ENCODE measurements at regions not wholly inside any gene's neighbourhood (a gene's known extent, or its start where the extent isn't known, plus 50 kb on each side); places are given as distances from the start of the nearest gene placed in this dataset.

- no peak for DNase-seq (ENCODE audit: low read depth in 2 of 2)
These were observed 792.8 kb downstream of the ADGRL2 start for GRCh38 chr1:82593561-82593960.

GRCh38 chr1:82589588-82589987, 788.9 kb downstream of the ADGRL2 start:
- no peak for DNase-seq (ENCODE audit: low read depth in 2 of 2)

- no peak for DNase-seq (ENCODE audit: low read depth in 2 of 2)
These were observed 786.6 kb downstream of the ADGRL2 start for GRCh38 chr1:82587371-82587770.

GRCh38 chr1:82586473-82586872, 785.7 kb downstream of the ADGRL2 start:
- DNase-seq (ENCODE audit: low read depth in 2 of 2), result no peak

- no peak for DNase-seq (ENCODE audit: low read depth in 2 of 2)
These were observed 781.6 kb downstream of the ADGRL2 start for GRCh38 chr1:82582347-82582746.

GRCh38 chr1:82578086-82578726, 777.5 kb downstream of the ADGRL2 start:
- DNase-seq (ENCODE audit: low read depth in 2 of 2), result no peak

GRCh38 chr1:82567348-82567747, 766.6 kb downstream of the ADGRL2 start:
- no peak for DNase-seq (ENCODE audit: low read depth in 2 of 2)

GRCh38 chr1:82565546-82565945, 764.8 kb downstream of the ADGRL2 start:
- DNase-seq (ENCODE audit: low read depth in 2 of 2), result no peak

- DNase-seq (ENCODE audit: low read depth in 2 of 2), result no peak
These were observed 764.4 kb downstream of the ADGRL2 start for GRCh38 chr1:82565146-82565545.

- DNase-seq (ENCODE audit: low read depth in 2 of 2), result no peak
These were observed 763.6 kb downstream of the ADGRL2 start for GRCh38 chr1:82564333-82564732.

- no peak for DNase-seq (ENCODE audit: low read depth in 2 of 2)
These were observed 761.7 kb downstream of the ADGRL2 start for GRCh38 chr1:82562448-82562847.

- DNase-seq (ENCODE audit: low read depth in 2 of 2), result no peak
These were observed 759.8 kb downstream of the ADGRL2 start for GRCh38 chr1:82560566-82560965.

- no peak for DNase-seq (ENCODE audit: low read depth in 2 of 2)
These were observed 754.8 kb downstream of the ADGRL2 start for GRCh38 chr1:82555501-82555900.

GRCh38 chr1:82549841-82550240, 749.1 kb downstream of the ADGRL2 start:
- no peak for DNase-seq (ENCODE audit: low read depth in 2 of 2)

- no peak for DNase-seq (ENCODE audit: low read depth in 2 of 2)
These were observed 742.0 kb downstream of the ADGRL2 start for GRCh38 chr1:82542766-82543165.

GRCh38 chr1:82542141-82542540, 741.4 kb downstream of the ADGRL2 start:
- DNase-seq (ENCODE audit: low read depth in 2 of 2), result no peak

GRCh38 chr1:82540006-82540405, 739.3 kb downstream of the ADGRL2 start:
- DNase-seq (ENCODE audit: low read depth in 2 of 2), result no peak

- no peak for DNase-seq (ENCODE audit: low read depth in 2 of 2)
These were observed 738.1 kb downstream of the ADGRL2 start for GRCh38 chr1:82538876-82539275.

GRCh38 chr1:82534996-82535395, 734.3 kb downstream of the ADGRL2 start:
- no peak for DNase-seq (ENCODE audit: low read depth in 2 of 2)

- no peak for DNase-seq (ENCODE audit: low read depth in 2 of 2)
These were observed 724.6 kb downstream of the ADGRL2 start for GRCh38 chr1:82525378-82525777.

- no peak for DNase-seq (ENCODE audit: low read depth in 2 of 2)
These were observed 719.9 kb downstream of the ADGRL2 start for GRCh38 chr1:82520611-82521010.

GRCh38 chr1:82517586-82517985, 716.9 kb downstream of the ADGRL2 start:
- no peak for DNase-seq (ENCODE audit: low read depth in 2 of 2)

- DNase-seq (ENCODE audit: low read depth in 2 of 2), result no peak
These were observed 714.9 kb downstream of the ADGRL2 start for GRCh38 chr1:82515650-82516049.

- no peak for DNase-seq (ENCODE audit: low read depth in 2 of 2)
These were observed 710.7 kb downstream of the ADGRL2 start for GRCh38 chr1:82511441-82511840.
